Spleen (tissue), 11 donors: ENCODE measurements at regions not wholly inside any gene's neighbourhood (a gene's known extent, or its start where the extent isn't known, plus 50 kb on each side); places are given as distances from the start of the nearest gene placed in this dataset.

Source experiments
- DNase-seq: peaks from one replicate; pipeline ENCODE4 v3.0.0-alpha.2; 2020
- H3K27ac ChIP-seq, 8 donors: fragments of 200-600 bp; sonication (generic) in 7 of 8; 1 replicate in 4 of 8; 2 replicates in 4 of 8; pipeline versions ENCODE4 v1.5.0 to v1.8.0; 2016 to 2021; ENCODE audit warnings: inconsistent platforms in 4 of 8, mild to moderate bottlenecking in 4 of 8, moderate library complexity in 1 of 8
- H3K27me3 ChIP-seq, 7 donors: fragments of 200-600 bp; sonication (generic) in 6 of 7; replicated peaks in 1 of 7; 1 replicate in 4 of 7; 2 replicates in 3 of 7; pipeline versions ENCODE4 v1.5.0 to v1.8.0; 2016 to 2021; ENCODE audit warnings: inconsistent platforms in 3 of 7, mild to moderate bottlenecking in 1 of 7
- H3K36me3 ChIP-seq, 6 donors: fragments of 200-600 bp; sonication (generic) in 5 of 6; 1 replicate in 4 of 6; 2 replicates in 2 of 6; pipeline versions ENCODE4 v1.5.0 to v1.8.0; 2016 to 2021; ENCODE audit warnings: inconsistent platforms in 2 of 6
- H3K4me1 ChIP-seq, 6 donors: fragments of 200-600 bp; sonication (generic) in 5 of 6; 1 replicate in 3 of 6; 2 replicates in 3 of 6; pipeline versions ENCODE4 v1.5.0 to v1.8.0; 2016 to 2021; ENCODE audit warnings: inconsistent platforms in 3 of 6
- H3K4me3 ChIP-seq, 8 donors: fragments of 200-600 bp; sonication (generic) in 7 of 8; 1 replicate in 4 of 8; 2 replicates in 4 of 8; pipeline versions ENCODE4 v1.5.0 to v1.8.0; 2016 to 2021; ENCODE audit warnings: inconsistent platforms in 4 of 8, mild to moderate bottlenecking in 4 of 8, moderate library complexity in 2 of 8
- H3K9me3 ChIP-seq, 8 donors: fragments of 200-600 bp; sonication (generic) in 7 of 8; 1 replicate in 4 of 8; 2 replicates in 4 of 8; pipeline versions ENCODE4 v1.5.0 to v1.8.0; 2016 to 2021; ENCODE audit warnings: inconsistent platforms in 4 of 8
- POLR2A ChIP-seq, 3 donors: fragments of 450-650 bp; IDR thresholded peaks; one replicate each; pipeline ENCODE4 v1.5.1; 2017; ENCODE audit warnings: antibody characterized with exemption in 3 of 3, mild to moderate bottlenecking in 1 of 3
- POLR2AphosphoS5 ChIP-seq, 3 donors: sonication (generic); formaldehyde crosslinking; IDR thresholded peaks; one replicate each; pipeline ENCODE4 v1.5.1; 2017; ENCODE audit warnings: antibody characterized with exemption in 3 of 3
- WGBS, 5 donors: extraction: QIAGEN DNeasy Blood & Tissue Kit in 3 of 5; methylation state at CpG; one replicate each; pipeline versions ENCODE4 v1.1.5 to v1.1.7; 2013 to 2018; 5-methylcytosine and 5-hydroxymethylcytosine counted together
- intact Hi-C: fragments of 100-400 bp; cut with DNase I; formaldehyde crosslinking; loops from one replicate; pipeline ENCODE4 v1.15.0; 2023; ENCODE audit warnings: low total_unique reads
- TF ChIP-seq, protein P1 (sequence below), 11 experiments: fragments of 200-600 bp in 7 of 11; fragments of 450-650 bp in 4 of 11; sonication (generic) in 4 of 11; IDR thresholded peaks in 8 of 11; conservative IDR thresholded peaks in 3 of 11; 1 replicate in 7 of 11; 2 replicates in 4 of 11; pipeline versions ENCODE4 v1.4.0 to v1.8.0; 2016 to 2021; ENCODE audit warnings: antibody characterized with exemption in 11 of 11, inconsistent platforms in 4 of 11, mild to moderate bottlenecking in 1 of 11
- donor health status: healthy with polysubstance abuse.
- donor health status: DM: no; HTN: no; CAD: no; lungs with moderate emphysema.
- donor health status: DM: no; HTN: no; CAD: no.
- donor health status: Bipolar disorder and iron deficiency.
- donor health status: healthy.
- donor health status: DM: no; HTN: no; CAD: no.
- donor health status: DM: yes; HTN: yes; CAD: no.

DNA sequence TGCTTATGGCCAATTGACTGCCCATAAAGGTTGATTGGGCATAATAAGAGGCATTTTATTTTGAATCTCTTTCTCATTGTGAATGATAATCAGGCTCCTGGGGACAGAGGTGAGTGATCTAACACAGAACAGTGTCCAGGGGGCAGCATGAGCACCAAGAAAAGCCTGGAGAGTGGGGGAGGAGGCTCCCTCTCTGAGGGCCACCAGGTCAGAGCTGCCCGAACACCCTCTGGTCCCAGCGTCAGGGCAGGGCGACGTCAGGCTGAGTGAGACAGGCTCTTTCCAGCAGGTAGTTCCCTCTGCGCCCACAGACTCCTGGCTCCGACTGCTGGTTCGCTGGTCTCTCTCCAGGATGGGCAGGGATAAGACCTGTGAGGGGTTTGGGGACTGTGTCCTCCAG is 250.2 kb upstream of the C1orf174 start:
- no peak overlapping the region for H3K27ac ChIP-seq
- no peak for TF ChIP-seq POLR2A (IDR thresholded peaks at IDR 0.05)
- TF ChIP-seq, protein P1, sequence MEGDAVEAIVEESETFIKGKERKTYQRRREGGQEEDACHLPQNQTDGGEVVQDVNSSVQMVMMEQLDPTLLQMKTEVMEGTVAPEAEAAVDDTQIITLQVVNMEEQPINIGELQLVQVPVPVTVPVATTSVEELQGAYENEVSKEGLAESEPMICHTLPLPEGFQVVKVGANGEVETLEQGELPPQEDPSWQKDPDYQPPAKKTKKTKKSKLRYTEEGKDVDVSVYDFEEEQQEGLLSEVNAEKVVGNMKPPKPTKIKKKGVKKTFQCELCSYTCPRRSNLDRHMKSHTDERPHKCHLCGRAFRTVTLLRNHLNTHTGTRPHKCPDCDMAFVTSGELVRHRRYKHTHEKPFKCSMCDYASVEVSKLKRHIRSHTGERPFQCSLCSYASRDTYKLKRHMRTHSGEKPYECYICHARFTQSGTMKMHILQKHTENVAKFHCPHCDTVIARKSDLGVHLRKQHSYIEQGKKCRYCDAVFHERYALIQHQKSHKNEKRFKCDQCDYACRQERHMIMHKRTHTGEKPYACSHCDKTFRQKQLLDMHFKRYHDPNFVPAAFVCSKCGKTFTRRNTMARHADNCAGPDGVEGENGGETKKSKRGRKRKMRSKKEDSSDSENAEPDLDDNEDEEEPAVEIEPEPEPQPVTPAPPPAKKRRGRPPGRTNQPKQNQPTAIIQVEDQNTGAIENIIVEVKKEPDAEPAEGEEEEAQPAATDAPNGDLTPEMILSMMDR (IDR thresholded peaks at IDR 0.05 in 8 of 11, conservative IDR thresholded peaks at IDR 0.05 in 3 of 11): no peak
- TF ChIP-seq POLR2AphosphoS5 (IDR thresholded peaks at IDR 0.05): no peak
- intact Hi-C loops: no loop called here

DNA sequence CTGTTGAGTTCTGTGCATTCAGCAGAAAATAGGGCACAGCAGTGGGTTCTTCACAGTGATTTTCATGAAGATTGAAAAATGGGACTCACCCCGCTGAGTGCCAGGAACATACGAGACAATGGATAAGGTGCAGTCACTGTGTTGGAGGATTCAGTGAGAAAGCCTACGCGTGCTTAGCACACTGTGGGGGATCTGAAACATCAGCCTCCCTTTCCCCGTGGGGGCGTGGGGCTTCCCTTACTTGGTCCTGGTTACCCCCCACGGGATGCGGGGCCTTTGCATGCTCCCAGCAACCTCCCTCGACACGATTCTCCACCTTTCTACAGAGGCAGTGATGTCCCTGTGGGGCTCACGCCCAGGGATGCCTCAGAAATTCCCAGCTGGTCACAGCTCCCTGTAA is 252.2 kb upstream of the C1orf174 start:
- no peak for TF ChIP-seq POLR2A (IDR thresholded peaks at IDR 0.05)
- TF ChIP-seq, protein P1 (IDR thresholded peaks at IDR 0.05 in 8 of 11, conservative IDR thresholded peaks at IDR 0.05 in 3 of 11): no peak
- TF ChIP-seq POLR2AphosphoS5 (IDR thresholded peaks at IDR 0.05): no peak
- Histone ChIP-seq H3K36me3 (no peaks in the 10 kb centered on the region), H3K27ac (no peak overlapping the region), H3K4me1 (no peaks in the 10 kb centered on the region), H3K9me3 (no peaks in the 10 kb centered on the region), H3K4me3 (no peak overlapping the region), H3K27me3 (peaks cover 0 to 33% (median 0%) of the 10 kb centered on the region in 7 donors)
- 73 to 88% (median 82%) methylated on average over 10 to 11 of the region's 11 CpGs for WGBS, 5 donors
- intact Hi-C loops: no loop called here
- DNase-seq: no peak

More for the DNA sequence above, 250.2 kb upstream of the C1orf174 start:
- Histone ChIP-seq H3K4me3 (no peak overlapping the region), H3K4me1 (no peaks in the 10 kb centered on the region), H3K9me3 (no peaks in the 10 kb centered on the region), H3K36me3 (no peaks in the 10 kb centered on the region), H3K27me3 (peaks cover 0 to 33% (median 0%) of the 10 kb centered on the region in 7 donors)
- WGBS, 5 donors: 41 to 64% (median 49%) methylated on average over 7 of the region's 7 CpGs
- peak; percentile 47 for DNase-seq

DNA sequence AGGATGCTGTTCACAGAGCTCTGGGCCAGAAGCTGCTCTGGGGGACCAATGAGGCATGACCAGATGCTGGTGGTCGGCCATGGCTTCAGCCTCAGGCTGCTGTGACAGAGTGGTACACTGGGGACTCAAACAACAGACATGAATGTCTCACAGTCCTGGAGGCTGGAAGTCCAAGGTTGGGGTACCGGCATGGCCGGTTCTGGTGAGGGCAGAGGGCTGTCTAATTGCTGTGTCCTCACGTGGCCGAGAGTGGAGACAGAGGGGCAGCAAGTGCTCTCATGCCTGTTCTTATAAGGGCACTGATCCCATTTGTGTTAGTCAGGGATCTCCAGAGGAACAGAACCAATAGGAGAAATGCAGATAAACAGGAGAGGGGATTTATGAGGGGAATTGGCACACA is 253.5 kb upstream of the C1orf174 start:
- WGBS, 5 donors: 83 to 90% (median 87%) methylated on average over 5 of the region's 5 CpGs
- TF ChIP-seq POLR2A (IDR thresholded peaks at IDR 0.05): no peak
- TF ChIP-seq POLR2AphosphoS5 (IDR thresholded peaks at IDR 0.05): no peak
- TF ChIP-seq, protein P1 (IDR thresholded peaks at IDR 0.05 in 8 of 11, conservative IDR thresholded peaks at IDR 0.05 in 3 of 11): no peak

DNA sequence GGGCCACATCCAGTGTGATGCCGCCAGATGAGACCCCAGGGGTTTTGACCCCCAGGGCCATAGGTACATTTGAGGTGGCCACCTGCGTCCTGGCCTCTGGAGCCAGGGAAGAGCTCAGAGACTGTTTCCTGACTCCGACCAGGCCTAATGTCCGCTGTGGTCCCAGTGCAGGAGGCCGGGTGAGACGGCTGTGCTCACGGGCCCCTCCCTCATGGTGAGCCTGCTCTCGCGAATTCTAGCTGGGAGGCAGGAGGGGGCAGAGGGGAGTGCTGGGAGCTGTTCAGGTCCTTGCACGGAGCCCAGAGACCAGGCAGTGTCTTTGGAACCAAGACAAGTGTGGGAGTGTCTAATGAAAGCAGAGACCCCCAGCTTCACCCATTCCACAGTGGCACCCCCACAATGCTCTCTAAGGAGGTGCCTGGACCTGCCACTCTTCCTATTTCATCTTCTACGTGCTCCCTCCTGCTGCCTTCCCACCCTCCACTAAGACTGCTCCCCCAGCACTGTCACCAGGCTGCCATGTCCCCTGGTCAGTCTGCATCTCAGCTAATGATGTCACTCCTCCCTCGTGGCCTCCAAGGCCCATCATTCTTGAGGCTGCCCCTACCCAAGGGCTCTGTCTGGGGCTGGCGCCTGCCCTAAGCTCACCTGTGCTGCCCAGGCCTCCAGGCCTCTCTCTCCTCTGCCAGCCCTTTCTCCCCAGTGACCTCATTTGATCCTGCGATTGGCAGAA is 256.3 kb upstream of the C1orf174 start:
- peak; percentile 52 for DNase-seq
- intact Hi-C loops: no loop called here
- Histone ChIP-seq H3K36me3 (no peaks in the 10 kb centered on the region), H3K9me3 (no peaks in the 10 kb centered on the region), H3K4me1 (no peaks in the 10 kb centered on the region), H3K27ac (no peak overlapping the region), H3K4me3 (no peak overlapping the region), H3K27me3 (peaks cover 0 to 46% (median 0%) of the 10 kb centered on the region in 7 donors)
- no peak for TF ChIP-seq POLR2AphosphoS5 (IDR thresholded peaks at IDR 0.05)
- no peak for TF ChIP-seq POLR2A (IDR thresholded peaks at IDR 0.05)
- TF ChIP-seq, protein P1 (IDR thresholded peaks at IDR 0.05 in 8 of 11, conservative IDR thresholded peaks at IDR 0.05 in 3 of 11): no peak
- 59 to 69% (median 66%) methylated on average over 14 of the region's 14 CpGs for WGBS, 5 donors

More for the DNA sequence above, 253.5 kb upstream of the C1orf174 start:
- no peak overlapping the region for H3K27ac ChIP-seq
- intact Hi-C loops: no loop called here
- peaks cover 0 to 37% (median 0%) of the 10 kb centered on the region in 7 donors for H3K27me3 ChIP-seq
- H3K4me1 ChIP-seq: no peaks in the 10 kb centered on the region
- no peaks in the 10 kb centered on the region for H3K9me3 ChIP-seq
- H3K36me3 ChIP-seq: no peaks in the 10 kb centered on the region
- no peak overlapping the region for H3K4me3 ChIP-seq
- no peak for DNase-seq
